Trophoblast cell (in vitro differentiated cells and primary cell): ENCODE measurements at regions not wholly inside any gene's neighbourhood (a gene's known extent, or its start where the extent isn't known, plus 50 kb on each side); places are given as distances from the start of the nearest gene placed in this dataset.

ENCODE experiments used
- DNase-seq, 2 donors: peaks; one replicate each; pipeline ENCODE4 v3.0.0-alpha.2; 2016
- H2AFZ ChIP-seq: 2 replicates; pipeline ENCODE4 v1.6.1; 2013; ENCODE audit warnings: low read length, moderate library complexity, mild to moderate bottlenecking; ENCODE audit not compliant: insufficient read depth, poor library complexity
- H2AK5ac ChIP-seq: 2 replicates; pipeline ENCODE4 v1.6.1; 2013; ENCODE audit warnings: mild to moderate bottlenecking, low read length
- H2BK120ac ChIP-seq: 2 replicates; pipeline ENCODE4 v1.6.1; 2013; ENCODE audit warnings: low read length, mild to moderate bottlenecking, moderate library complexity; ENCODE audit not compliant: insufficient read depth, poor library complexity
- H2BK12ac ChIP-seq: 2 replicates; pipeline ENCODE4 v1.6.1; 2013; ENCODE audit warnings: mild to moderate bottlenecking, low read length, moderate library complexity
- H2BK5ac ChIP-seq: 2 replicates; pipeline ENCODE4 v1.6.1; 2013; ENCODE audit warnings: low read length, low read depth, moderate library complexity, mild to moderate bottlenecking; ENCODE audit not compliant: poor library complexity
- H3K14ac ChIP-seq: 2 replicates; pipeline ENCODE4 v1.6.1; 2013; ENCODE audit warnings: mild to moderate bottlenecking, low read length
- H3K18ac ChIP-seq: 2 replicates; pipeline ENCODE4 v1.6.1; 2013; ENCODE audit warnings: mild to moderate bottlenecking, low read length
- H3K23ac ChIP-seq: 2 replicates; pipeline ENCODE4 v1.6.1; 2013; ENCODE audit warnings: low read length
- H3K27ac ChIP-seq: 2 replicates; pipeline ENCODE4 v1.5.1; 2013; ENCODE audit warnings: low read depth, mild to moderate bottlenecking, inconsistent platforms, low read length, moderate library complexity
- H3K27me3 ChIP-seq: 2 replicates; pipeline ENCODE4 v1.6.1; 2013; ENCODE audit warnings: inconsistent platforms, mild to moderate bottlenecking, low read length, moderate library complexity; ENCODE audit not compliant: insufficient read depth
- H3K36me3 ChIP-seq, 2 experiments: 1 replicate in 1 of 2; 2 replicates in 1 of 2; pipeline ENCODE4 v1.6.1; 2013; ENCODE audit warnings: low read length in 2 of 2, mild to moderate bottlenecking in 2 of 2, moderate library complexity in 1 of 2; ENCODE audit not compliant: insufficient read depth in 2 of 2, control insufficient read depth in 1 of 2
- H3K4ac ChIP-seq: 2 replicates; pipeline ENCODE4 v1.6.1; 2013; ENCODE audit warnings: low read depth, mild to moderate bottlenecking, low read length, moderate library complexity
- H3K4me1 ChIP-seq, 2 experiments: 1 replicate in 1 of 2; 2 replicates in 1 of 2; pipeline ENCODE4 v1.6.1; 2013; ENCODE audit warnings: low read length in 2 of 2, mild to moderate bottlenecking in 2 of 2, moderate library complexity in 1 of 2; ENCODE audit not compliant: insufficient read depth in 2 of 2, control insufficient read depth in 1 of 2
- H3K4me2 ChIP-seq: 2 replicates; pipeline ENCODE4 v1.6.1; 2013; ENCODE audit warnings: inconsistent platforms, mild to moderate bottlenecking, low read length, moderate library complexity
- H3K4me3 ChIP-seq: 2 replicates; pipeline ENCODE4 v1.5.1; 2013; ENCODE audit warnings: mild to moderate bottlenecking, low read depth, low read length, inconsistent platforms
- H3K79me1 ChIP-seq: one replicate; pipeline ENCODE4 v1.6.1; 2013; ENCODE audit warnings: low read length
- H3K79me2 ChIP-seq: 2 replicates; pipeline ENCODE4 v1.6.1; 2013; ENCODE audit warnings: low read length, mild to moderate bottlenecking; ENCODE audit not compliant: control insufficient read depth, insufficient read depth, poor library complexity
- H3K9ac ChIP-seq: 2 replicates; pipeline ENCODE4 v1.6.1; 2013; ENCODE audit warnings: mild to moderate bottlenecking, low read length
- H3K9me3 ChIP-seq: 2 replicates; pipeline ENCODE4 v1.6.1; 2013; ENCODE audit warnings: low read depth, mild to moderate bottlenecking, control low read depth, inconsistent platforms, low read length; ENCODE audit not compliant: insufficient read depth
- H4K12ac ChIP-seq: 2 replicates; pipeline ENCODE4 v1.6.1; 2013; ENCODE audit warnings: low read depth, mild to moderate bottlenecking, low read length, moderate library complexity
- H4K8ac ChIP-seq: 2 replicates; pipeline ENCODE4 v1.6.1; 2013; ENCODE audit warnings: low read depth, mild to moderate bottlenecking, low read length, moderate library complexity
- H4K91ac ChIP-seq: one replicate; pipeline ENCODE4 v1.6.1; 2013; ENCODE audit warnings: low read depth, mild to moderate bottlenecking, low read length, moderate library complexity
- WGBS: extraction: QIAGEN DNeasy Blood & Tissue Kit; methylation state at CpG from one replicate; pipeline ENCODE4 v1.1.7; 2013; ENCODE audit warnings: missing lambda C conversion rate; ENCODE audit not compliant: insufficient read length, insufficient coverage; ENCODE audit errors: extremely low coverage; 5-methylcytosine and 5-hydroxymethylcytosine counted together

DNA sequence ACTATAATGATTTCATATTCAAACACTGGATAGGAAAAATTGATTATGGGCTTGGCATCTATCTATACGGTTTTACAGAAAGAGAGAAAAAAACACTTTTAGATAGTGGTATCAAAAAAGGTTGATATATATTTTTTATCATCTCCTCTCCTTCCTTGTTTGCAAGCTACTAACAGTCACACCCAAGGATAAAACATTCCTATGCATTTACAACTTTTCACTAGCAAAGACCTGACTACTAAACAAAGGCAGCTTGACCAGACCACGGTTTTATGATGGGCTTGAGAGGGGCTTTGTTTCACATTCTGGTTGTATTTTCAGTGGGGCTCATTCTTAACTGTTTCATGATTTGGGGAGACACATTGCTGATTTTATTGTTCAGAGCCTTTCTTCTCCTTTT lies 477.6 kb upstream of the CITED2 start:
- Histone ChIP-seq H4K12ac (no peak overlapping the region), H3K27me3 (no peaks in the 10 kb centered on the region), H3K9ac (no peak overlapping the region), H3K4me2 (no peak overlapping the region), H3K27ac (no peak overlapping the region), H4K8ac (no peak overlapping the region), H3K18ac (no peak overlapping the region), H2BK5ac (no peak overlapping the region), H3K4me1 (peaks cover 0 to 5% of the 10 kb centered on the region in 2 experiments), H3K36me3 (no peaks in the 10 kb centered on the region), H3K14ac (no peak overlapping the region), H3K79me1 (peaks cover 4% of the 10 kb centered on the region), H4K91ac (no peak overlapping the region), H3K4me3 (no peak overlapping the region), H3K79me2 (no peaks in the 10 kb centered on the region), H2BK120ac (no peak overlapping the region), H2AK5ac (no peak overlapping the region), H2BK12ac (no peak overlapping the region), H3K9me3 (no peaks in the 10 kb centered on the region), H2AFZ (no peak overlapping the region), H3K4ac (no peak overlapping the region), H3K23ac (no peak overlapping the region)
- DNase-seq: no peak
- no CpG with 5 or more reads among the region's 2 CpGs for WGBS

- Histone ChIP-seq H3K4ac (no peak overlapping the region), H3K18ac (no peak overlapping the region), H3K4me1 (peaks cover 0 to 5% of the 10 kb centered on the region in 2 experiments), H2BK5ac (no peak overlapping the region), H4K12ac (no peak overlapping the region), H3K4me2 (no peak overlapping the region), H3K23ac (no peak overlapping the region), H3K36me3 (no peaks in the 10 kb centered on the region), H2BK120ac (no peak overlapping the region), H3K79me2 (no peaks in the 10 kb centered on the region), H3K79me1 (peaks cover 4% of the 10 kb centered on the region), H4K91ac (no peak overlapping the region), H2AFZ (no peak overlapping the region), H3K9me3 (no peaks in the 10 kb centered on the region), H3K9ac (no peak overlapping the region), H3K14ac (no peak overlapping the region), H2BK12ac (no peak overlapping the region), H3K27me3 (no peaks in the 10 kb centered on the region), H2AK5ac (no peak overlapping the region), H4K8ac (no peak overlapping the region), H3K27ac (no peak overlapping the region), H3K4me3 (no peak overlapping the region)
- no CpG with 5 or more reads among the region's 4 CpGs for WGBS
- DNase-seq: no peak
These were observed 476.8 kb upstream of the CITED2 start for GRCh38 chr6:139851206-139851605.

DNA sequence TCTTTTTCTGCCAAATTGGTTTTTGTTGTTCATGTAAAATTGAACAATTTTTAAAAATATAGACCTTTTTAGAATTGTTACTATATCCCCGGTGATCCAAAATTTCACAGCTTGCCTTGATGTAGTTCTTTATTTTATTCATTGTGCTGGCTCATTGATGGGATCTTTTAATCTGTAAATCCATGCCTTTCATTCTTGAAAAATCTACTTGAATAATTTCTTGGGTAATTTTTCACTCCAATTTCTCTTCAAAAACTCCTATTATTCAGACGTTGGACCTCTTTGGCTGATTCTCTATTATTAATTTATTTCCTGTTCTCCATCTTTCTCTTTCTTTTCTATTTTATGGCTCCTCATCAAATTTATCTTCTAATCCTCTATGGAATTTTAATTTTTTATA lies 476.1 kb upstream of the CITED2 start:
- no peak overlapping the region for H4K91ac ChIP-seq
- no peak overlapping the region for H3K23ac ChIP-seq
- no peak overlapping the region for H4K12ac ChIP-seq
- no peak overlapping the region for H2BK12ac ChIP-seq
- no peaks in the 10 kb centered on the region for H3K36me3 ChIP-seq
- no peaks in the 10 kb centered on the region for H3K79me2 ChIP-seq
- peaks cover 4% of the 10 kb centered on the region for H3K79me1 ChIP-seq
- no peak overlapping the region for H2BK120ac ChIP-seq
- no peak overlapping the region for H2BK5ac ChIP-seq
- H3K14ac ChIP-seq: no peak overlapping the region
- no peak overlapping the region for H3K18ac ChIP-seq
- H3K9me3 ChIP-seq: no peaks in the 10 kb centered on the region
- no peak overlapping the region for H3K4me3 ChIP-seq
- H3K27me3 ChIP-seq: no peaks in the 10 kb centered on the region
- H3K4me2 ChIP-seq: no peak overlapping the region
- H3K27ac ChIP-seq: no peak overlapping the region
- H2AFZ ChIP-seq: no peak overlapping the region
- no peak overlapping the region for H2AK5ac ChIP-seq
- DNase-seq: no peak
- WGBS: no CpG with 5 or more reads among the region's 2 CpGs
- H4K8ac ChIP-seq: no peak overlapping the region
- no peak overlapping the region for H3K9ac ChIP-seq
- H3K4me1 ChIP-seq: peaks cover 0 to 2% of the 10 kb centered on the region in 2 experiments
- no peak overlapping the region for H3K4ac ChIP-seq

DNA sequence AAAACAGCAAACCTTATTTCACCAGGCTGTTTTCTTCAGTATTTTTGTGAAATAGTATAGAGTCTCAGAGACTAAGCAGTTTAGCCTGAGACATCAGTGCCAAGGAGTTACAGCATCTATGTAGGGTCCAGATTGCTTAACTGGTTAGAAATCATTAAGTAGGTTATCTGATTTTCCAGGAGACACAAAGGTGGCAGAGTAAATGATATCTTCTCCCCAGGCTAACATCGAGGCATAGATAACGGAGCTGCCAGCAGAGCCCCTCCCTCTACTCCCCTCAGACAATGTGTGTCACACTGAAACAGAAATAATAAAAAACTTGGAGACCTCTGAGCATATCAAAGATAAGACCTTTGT lies 473.0 kb upstream of the CITED2 start:
- no peak overlapping the region for H4K8ac ChIP-seq
- H4K91ac ChIP-seq: no peak overlapping the region
- H3K79me2 ChIP-seq: no peaks in the 10 kb centered on the region
- H3K79me1 ChIP-seq: peaks cover 2% of the 10 kb centered on the region
- H2BK120ac ChIP-seq: no peak overlapping the region
- no peak overlapping the region for H3K27ac ChIP-seq
- no peaks in the 10 kb centered on the region for H3K36me3 ChIP-seq
- no peak overlapping the region for H3K14ac ChIP-seq
- H3K9me3 ChIP-seq: no peaks in the 10 kb centered on the region
- no peak overlapping the region for H4K12ac ChIP-seq
- no peak overlapping the region for H2BK5ac ChIP-seq
- H3K4me2 ChIP-seq: no peak overlapping the region
- no peak overlapping the region for H3K23ac ChIP-seq
- H2AFZ ChIP-seq: no peak overlapping the region
- WGBS: no CpG with 5 or more reads among the region's 2 CpGs
- no peak overlapping the region for H2AK5ac ChIP-seq
- H3K18ac ChIP-seq: no peak overlapping the region
- no peak overlapping the region for H3K9ac ChIP-seq
- no peaks in the 10 kb centered on the region for H3K27me3 ChIP-seq
- no peak overlapping the region for H3K4ac ChIP-seq
- no peak overlapping the region for H3K4me3 ChIP-seq
- no peak for DNase-seq
- H3K4me1 ChIP-seq: no peaks in the 10 kb centered on the region
- no peak overlapping the region for H2BK12ac ChIP-seq
